ENCODE measurements at regions not wholly inside any gene's neighbourhood (a gene's known extent, or its start where the extent isn't known, plus 50 kb on each side); places are given as distances from the start of the nearest gene placed in this dataset.

- no peak for TF ChIP-seq EZH2 (IDR thresholded peaks at IDR 0.05; ENCODE audit: borderline replicate concordance, low read depth, low read length, poor library complexity, severe bottlenecking)
- DNase-seq (ENCODE audit: low spot score) = no peak
- H3K27me3 ChIP-seq (replicated peaks; ENCODE audit: insufficient read depth, low read depth, low read length, poor library complexity) = no peaks in the 10 kb centered on the region
- H3K4me1 ChIP-seq (ENCODE audit: insufficient read depth, low read length, poor library complexity, severe bottlenecking) = peaks cover 42% of the 10 kb centered on the region
- CTCF ChIA-PET = no interaction called here
- intact Hi-C loops (cut with micrococcal nuclease; ENCODE audit: unreplicated experiment) = no loop called here
- no peak overlapping the region for H3K27ac ChIP-seq (ENCODE audit: low read depth, low read length, poor library complexity, severe bottlenecking)
- POLR2A ChIA-PET (ENCODE audit: low non-redundant PET) = no interaction called here
- no TSS peak for BruUV-seq (replicated peaks)
- peaks cover 12% of the 10 kb centered on the region for H3K9me3 ChIP-seq (ENCODE audit: low read depth, low read length, poor library complexity, severe bottlenecking)
- H3K36me3 ChIP-seq (ENCODE audit: insufficient read depth, low read length, poor library complexity, severe bottlenecking) = no peaks in the 10 kb centered on the region
- no peak overlapping the region for H3K4me3 ChIP-seq (ENCODE audit: low read depth, low read length, poor library complexity, severe bottlenecking)
Observed at GRCh38 chr7:106418526-106418925, 133.7 kb upstream of the NAMPT start.

DNA sequence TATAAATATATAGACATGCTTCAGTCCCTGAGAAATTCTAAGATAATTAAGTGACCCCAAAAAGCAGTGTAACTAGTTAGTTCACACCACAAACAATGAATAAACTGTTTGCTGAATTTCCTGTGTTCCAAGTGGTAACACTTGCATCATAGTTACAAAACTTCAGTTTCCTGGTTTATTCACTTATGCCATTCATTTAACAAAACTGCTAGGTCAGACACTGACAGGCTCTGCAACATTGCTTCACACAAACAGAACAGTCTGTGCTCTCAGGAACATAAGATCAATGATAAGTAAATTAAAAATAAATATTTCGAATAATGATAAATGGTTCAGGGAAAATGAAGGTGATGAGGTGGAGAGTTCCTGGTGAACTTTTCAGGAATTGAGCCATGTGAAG is 133.3 kb upstream of the NAMPT start:
- H3K4me1 ChIP-seq (ENCODE audit: insufficient read depth, low read length, poor library complexity, severe bottlenecking) = peaks cover 37% of the 10 kb centered on the region
- intact Hi-C loops (cut with micrococcal nuclease; ENCODE audit: unreplicated experiment) = no loop called here
- no peaks in the 10 kb centered on the region for H3K36me3 ChIP-seq (ENCODE audit: insufficient read depth, low read length, poor library complexity, severe bottlenecking)
- no peak for DNase-seq (ENCODE audit: low spot score)
- TF ChIP-seq, protein P1, sequence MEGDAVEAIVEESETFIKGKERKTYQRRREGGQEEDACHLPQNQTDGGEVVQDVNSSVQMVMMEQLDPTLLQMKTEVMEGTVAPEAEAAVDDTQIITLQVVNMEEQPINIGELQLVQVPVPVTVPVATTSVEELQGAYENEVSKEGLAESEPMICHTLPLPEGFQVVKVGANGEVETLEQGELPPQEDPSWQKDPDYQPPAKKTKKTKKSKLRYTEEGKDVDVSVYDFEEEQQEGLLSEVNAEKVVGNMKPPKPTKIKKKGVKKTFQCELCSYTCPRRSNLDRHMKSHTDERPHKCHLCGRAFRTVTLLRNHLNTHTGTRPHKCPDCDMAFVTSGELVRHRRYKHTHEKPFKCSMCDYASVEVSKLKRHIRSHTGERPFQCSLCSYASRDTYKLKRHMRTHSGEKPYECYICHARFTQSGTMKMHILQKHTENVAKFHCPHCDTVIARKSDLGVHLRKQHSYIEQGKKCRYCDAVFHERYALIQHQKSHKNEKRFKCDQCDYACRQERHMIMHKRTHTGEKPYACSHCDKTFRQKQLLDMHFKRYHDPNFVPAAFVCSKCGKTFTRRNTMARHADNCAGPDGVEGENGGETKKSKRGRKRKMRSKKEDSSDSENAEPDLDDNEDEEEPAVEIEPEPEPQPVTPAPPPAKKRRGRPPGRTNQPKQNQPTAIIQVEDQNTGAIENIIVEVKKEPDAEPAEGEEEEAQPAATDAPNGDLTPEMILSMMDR (conservative IDR thresholded peaks at IDR 0.05; ENCODE audit: low read depth, low read length) = no peak
- TF ChIP-seq EZH2 (IDR thresholded peaks at IDR 0.05; ENCODE audit: borderline replicate concordance, low read depth, low read length, poor library complexity, severe bottlenecking) = no peak
- BruUV-seq (replicated peaks) = no TSS peak
- ChIA-PET POLR2A (ENCODE audit: low non-redundant PET) (no interaction called here), CTCF (no interaction called here)
- no peak overlapping the region for H3K4me3 ChIP-seq (ENCODE audit: low read depth, low read length, poor library complexity, severe bottlenecking)
- H3K27me3 ChIP-seq (replicated peaks; ENCODE audit: insufficient read depth, low read depth, low read length, poor library complexity) = no peaks in the 10 kb centered on the region
- H3K9me3 ChIP-seq (ENCODE audit: low read depth, low read length, poor library complexity, severe bottlenecking) = peaks cover 12% of the 10 kb centered on the region
- no peak overlapping the region for H3K27ac ChIP-seq (ENCODE audit: low read depth, low read length, poor library complexity, severe bottlenecking)

DNA sequence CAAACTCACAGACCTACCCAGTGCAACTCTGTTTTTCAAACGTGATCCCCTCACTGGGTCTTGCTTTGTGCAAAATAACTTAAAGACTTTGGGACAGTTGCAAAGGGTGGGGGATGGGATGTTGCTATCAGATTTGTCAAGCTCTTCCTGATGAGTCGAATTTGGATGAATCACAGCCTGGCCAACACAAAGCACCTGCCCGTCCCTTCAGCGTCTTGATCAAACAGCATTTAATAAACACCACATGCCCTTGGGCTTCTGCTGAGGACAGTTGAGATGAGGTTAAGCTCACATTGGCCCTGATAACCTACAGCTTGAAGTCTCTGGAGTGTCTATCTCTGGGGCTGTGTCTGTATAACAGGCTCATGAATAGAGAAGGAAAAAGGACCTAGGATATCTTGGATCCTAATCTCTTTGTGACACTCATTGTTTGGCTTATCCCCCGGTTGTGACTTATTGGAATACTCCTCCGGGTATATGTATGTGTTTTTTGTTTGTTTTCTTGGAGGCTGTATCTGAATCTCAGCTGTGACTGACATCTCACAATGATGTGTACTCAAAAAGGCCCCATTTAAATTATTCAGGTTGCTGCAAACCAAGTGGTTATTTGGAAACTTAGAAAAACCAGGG is 132.6 kb upstream of the NAMPT start:
- POLR2A ChIA-PET (ENCODE audit: low non-redundant PET) = interaction anchor here (0.6 kb wide), 1 partner anchor 305 kb away, joined by 3 read pairs; the partner anchor contains the start of gene SYPL1
- Histone ChIP-seq H3K27ac (ENCODE audit: low read depth, low read length, poor library complexity, severe bottlenecking) (no peak overlapping the region), H3K27me3 (replicated peaks; ENCODE audit: insufficient read depth, low read depth, low read length, poor library complexity) (no peaks in the 10 kb centered on the region), H3K4me3 (ENCODE audit: low read depth, low read length, poor library complexity, severe bottlenecking) (no peak overlapping the region), H3K9me3 (ENCODE audit: low read depth, low read length, poor library complexity, severe bottlenecking) (peaks cover 12% of the 10 kb centered on the region), H3K36me3 (ENCODE audit: insufficient read depth, low read length, poor library complexity, severe bottlenecking) (no peaks in the 10 kb centered on the region), H3K4me1 (ENCODE audit: insufficient read depth, low read length, poor library complexity, severe bottlenecking) (peaks cover 31% of the 10 kb centered on the region)
- no peak for DNase-seq (ENCODE audit: low spot score)
- BruUV-seq (replicated peaks) = no TSS peak
- intact Hi-C loops (cut with micrococcal nuclease; ENCODE audit: unreplicated experiment) = no loop called here
- no peak for TF ChIP-seq EZH2 (IDR thresholded peaks at IDR 0.05; ENCODE audit: borderline replicate concordance, low read depth, low read length, poor library complexity, severe bottlenecking)
- TF ChIP-seq, protein P1 (conservative IDR thresholded peaks at IDR 0.05; ENCODE audit: low read depth, low read length) = no peak
- CTCF ChIA-PET = no interaction called here

- intact Hi-C loops (cut with micrococcal nuclease; ENCODE audit: unreplicated experiment) = no loop called here
- Histone ChIP-seq H3K4me1 (ENCODE audit: insufficient read depth, low read length, poor library complexity, severe bottlenecking) (peaks cover 21% of the 10 kb centered on the region), H3K9me3 (ENCODE audit: low read depth, low read length, poor library complexity, severe bottlenecking) (peaks cover 12% of the 10 kb centered on the region), H3K4me3 (ENCODE audit: low read depth, low read length, poor library complexity, severe bottlenecking) (no peak overlapping the region), H3K27ac (ENCODE audit: low read depth, low read length, poor library complexity, severe bottlenecking) (no peak overlapping the region), H3K27me3 (replicated peaks; ENCODE audit: insufficient read depth, low read depth, low read length, poor library complexity) (no peaks in the 10 kb centered on the region), H3K36me3 (ENCODE audit: insufficient read depth, low read length, poor library complexity, severe bottlenecking) (no peaks in the 10 kb centered on the region)
- POLR2A ChIA-PET (ENCODE audit: low non-redundant PET) = interaction anchor here (0.6 kb wide), 1 partner anchor 304 kb away, joined by 3 read pairs; the partner anchor contains the start of gene SYPL1
- BruUV-seq (replicated peaks) = no TSS peak
- CTCF ChIA-PET = no interaction called here
- no peak for DNase-seq (ENCODE audit: low spot score)
- no peak for TF ChIP-seq EZH2 (IDR thresholded peaks at IDR 0.05; ENCODE audit: borderline replicate concordance, low read depth, low read length, poor library complexity, severe bottlenecking)
- TF ChIP-seq, protein P1 (conservative IDR thresholded peaks at IDR 0.05; ENCODE audit: low read depth, low read length) = no peak
Observed at GRCh38 chr7:106416430-106416829, 131.6 kb upstream of the NAMPT start.

Data from A673 (cell line).